OCI-LY7 (cell line): ENCODE measurements at regions not wholly inside any gene's neighbourhood (a gene's known extent, or its start where the extent isn't known, plus 50 kb on each side); places are given as distances from the start of the nearest gene placed in this dataset.

Experiments
- CTCF ChIP-seq: fragments of 200-600 bp; sonication (generic); conservative IDR thresholded peaks from 2 replicates; pipeline ENCODE4 v1.5.1; 2014; ENCODE audit warnings: mild to moderate bottlenecking, antibody characterized with exemption, low read length, moderate library complexity, mixed read lengths
- EZH2phosphoT487 ChIP-seq: fragments of 200-600 bp; sonication (generic); IDR thresholded peaks from 2 replicates; pipeline ENCODE4 v1.6.1; 2018; ENCODE audit warnings: low read depth, borderline replicate concordance, mild to moderate bottlenecking, mixed run types, antibody characterized with exemption, low read length, moderate library complexity, mixed read lengths

- TF ChIP-seq CTCF: peak; percentile 86
- no peak for TF ChIP-seq EZH2phosphoT487
Observed at GRCh38 chr6:137641474-137642077, 147.4 kb upstream of the OLIG3 start.
